HUDEP-2 (cell line): ENCODE measurements at regions not wholly inside any gene's neighbourhood (a gene's known extent, or its start where the extent isn't known, plus 50 kb on each side); places are given as distances from the start of the nearest gene placed in this dataset.
"Not testable (repeated sequence)": the region's sequence is repeated elsewhere in the genome, so short reads cannot be mapped to it uniquely, and the experiment has no call there.

Experiments
- DNase-seq, 76 experiments: peaks; one replicate each; lab custom pipeline; 2025; ENCODE audit not compliant: unreplicated experiment in 76 of 76; lab: John Stamatoyannopoulos, UW

DNA sequence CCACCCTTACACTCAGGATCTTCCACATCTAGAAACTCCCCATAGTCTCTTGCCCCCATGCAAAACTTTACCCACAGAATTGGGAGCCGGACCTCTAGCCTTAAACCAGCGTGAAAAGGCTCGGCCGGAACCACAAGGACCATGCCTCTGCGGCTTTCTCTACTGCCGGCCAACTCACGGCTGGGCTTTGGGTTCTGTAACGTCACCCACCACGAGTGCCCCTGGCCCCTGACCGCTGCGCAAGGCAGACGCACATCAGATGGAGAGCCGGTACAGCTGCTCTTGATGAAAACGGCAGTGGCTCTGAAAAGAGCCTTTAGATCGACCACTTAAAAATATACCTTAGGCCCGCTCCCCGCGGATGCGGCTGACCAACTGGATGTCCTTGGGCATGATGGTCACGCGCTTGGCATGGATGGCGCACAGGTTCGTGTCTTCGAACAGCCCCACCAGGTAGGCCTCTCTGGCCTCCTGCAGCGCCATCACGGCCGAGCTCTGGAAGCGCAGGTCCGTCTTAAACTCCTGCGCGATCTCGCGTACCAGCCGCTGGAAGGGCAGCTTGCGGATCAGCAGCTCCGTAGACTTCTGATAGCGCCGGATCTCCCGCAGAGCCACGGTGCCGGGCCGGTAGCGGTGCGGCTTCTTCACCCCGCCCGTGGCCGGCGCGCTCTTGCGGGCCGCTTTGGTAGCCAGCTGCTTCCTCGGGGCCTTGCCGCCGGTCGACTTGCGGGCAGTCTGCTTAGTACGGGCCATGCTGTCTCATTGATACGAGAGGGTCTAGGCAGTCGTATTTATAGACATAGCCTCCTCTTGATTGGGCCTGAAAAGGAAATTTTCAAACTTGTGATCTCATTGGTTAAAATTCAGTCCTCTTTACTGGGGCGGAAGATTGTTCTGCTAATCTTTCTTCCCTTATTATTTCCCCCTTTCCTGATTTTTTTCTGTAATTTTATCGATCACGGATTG is 66.3 kb downstream of the FAM72C start:
- not testable (repeated sequence) for DNase-seq

DNA sequence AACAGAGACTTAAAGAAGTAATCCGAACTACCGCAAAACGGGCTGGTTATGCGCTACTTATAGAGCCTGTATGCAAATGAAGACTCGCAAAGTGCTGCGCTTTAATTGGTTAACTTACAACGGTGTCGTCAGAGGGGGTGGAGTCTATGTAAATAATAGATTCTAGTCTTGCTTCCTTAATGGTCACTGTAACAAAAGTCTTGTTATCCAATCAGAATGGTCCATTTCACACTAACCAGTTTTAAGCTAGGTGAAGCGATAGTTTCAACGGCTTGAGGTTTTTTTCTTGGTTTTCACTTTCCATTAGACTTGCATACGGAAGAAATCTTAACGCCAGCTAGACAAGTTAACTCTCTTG is 67.2 kb downstream of the FAM72C start:
- not testable (repeated sequence) for DNase-seq

DNA sequence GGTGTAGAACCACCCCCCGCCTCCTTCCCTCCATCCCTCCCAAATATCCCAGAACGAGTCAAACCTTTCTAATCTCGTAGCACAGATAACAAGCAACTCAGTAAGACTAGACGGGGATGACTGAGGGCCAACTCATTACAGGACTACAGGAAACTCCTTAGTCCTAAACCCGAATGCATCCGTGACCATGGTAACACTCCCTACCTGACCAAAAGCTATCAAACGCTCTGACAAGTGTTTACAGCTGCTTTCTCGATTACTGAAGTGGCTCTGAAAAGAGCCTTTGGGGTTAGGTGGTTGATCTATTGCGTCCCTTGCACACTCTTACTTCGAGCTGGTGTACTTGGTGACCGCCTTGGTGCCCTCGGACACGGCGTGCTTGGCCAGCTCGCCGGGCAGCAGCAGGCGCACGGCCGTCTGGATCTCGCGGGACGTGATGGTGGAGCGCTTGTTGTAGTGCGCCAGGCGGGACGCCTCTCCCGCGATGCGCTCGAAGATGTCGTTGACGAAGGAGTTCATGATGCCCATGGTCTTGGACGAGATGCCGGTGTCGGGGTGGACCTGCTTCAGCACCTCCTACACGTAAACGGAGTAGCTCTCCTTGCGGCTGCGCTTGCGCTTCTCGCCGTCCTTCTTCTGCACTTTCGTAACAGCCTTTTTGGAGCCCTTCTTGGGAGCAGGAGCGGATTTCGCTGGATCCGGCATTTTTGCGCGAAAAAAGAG is 67.7 kb downstream of the FAM72C start:
- DNase-seq = not testable (repeated sequence)

DNA sequence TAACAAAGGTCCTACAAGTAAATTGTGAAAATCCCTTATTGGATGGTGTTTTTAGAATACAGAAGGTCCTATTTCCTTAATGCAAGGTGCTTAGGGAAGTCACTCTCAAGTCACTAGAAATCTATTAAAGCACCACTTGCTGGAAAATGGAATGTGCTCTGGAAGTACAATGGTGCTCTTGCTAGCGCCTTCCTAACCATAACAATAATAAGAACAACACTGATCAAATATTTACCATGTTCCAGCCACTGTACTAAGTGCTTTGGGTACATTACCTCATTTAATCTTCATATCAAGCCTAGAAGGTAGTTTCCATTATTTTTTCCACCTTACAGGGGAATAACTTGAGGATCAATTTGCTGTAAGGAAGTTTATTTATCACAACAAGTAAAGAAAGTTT is 75.4 kb downstream of the FAM72C start:
- not testable (repeated sequence) for DNase-seq

DNA sequence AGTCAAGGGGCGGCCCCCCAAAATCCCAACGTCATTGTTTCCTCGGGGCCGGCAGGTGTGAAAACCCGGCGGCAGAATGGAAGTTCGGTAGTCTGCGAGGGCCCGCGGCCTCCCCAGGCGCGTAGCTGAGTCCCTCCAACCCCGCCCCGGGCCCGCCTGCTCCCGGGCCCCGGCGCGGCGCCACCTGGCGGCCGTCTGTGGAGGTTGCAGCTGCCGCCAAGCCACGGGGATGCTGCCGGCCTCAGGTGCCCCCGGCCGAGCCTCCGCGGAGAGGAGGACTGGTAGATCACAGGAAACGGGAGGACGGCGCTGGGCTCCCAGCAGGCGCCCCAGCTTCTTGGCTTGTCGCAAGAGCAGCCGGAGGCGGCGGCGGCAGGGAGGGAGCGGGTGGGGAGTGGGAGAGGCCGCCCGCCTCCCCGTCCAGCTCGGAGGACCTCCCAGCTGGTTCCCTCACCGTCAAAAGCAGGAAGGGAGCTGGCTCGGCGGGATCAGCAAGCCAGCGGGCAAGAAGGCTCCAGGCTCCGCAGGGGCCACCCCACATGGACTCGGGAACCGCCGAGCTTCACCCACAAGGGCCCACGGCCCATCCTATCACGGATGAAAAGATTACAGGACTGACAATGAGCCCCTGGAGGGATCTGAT is 86.7 kb downstream of the FAM72C start:
- DNase-seq = peak in 42 of 76 experiments; percentile 1 to 58 (median 26)

DNA sequence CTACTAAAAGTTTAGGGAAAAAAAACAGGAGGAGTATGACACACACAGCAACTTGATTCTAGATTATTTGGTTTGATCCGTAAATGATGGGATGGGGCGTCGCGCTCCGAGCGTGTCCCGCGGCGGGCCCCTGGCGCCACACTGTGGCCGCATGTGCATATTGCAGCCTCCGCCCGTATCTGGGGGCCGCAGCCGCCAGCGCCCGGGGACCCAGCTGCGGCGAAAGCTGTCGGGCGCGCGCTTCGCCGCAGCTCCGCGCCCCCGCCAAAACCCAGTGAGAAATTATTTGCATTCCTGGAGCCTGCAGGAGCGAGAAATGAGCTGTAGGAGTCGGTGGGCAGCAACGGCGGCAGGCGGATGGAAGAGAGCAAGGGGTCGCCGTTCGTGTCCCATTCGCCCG is 87.3 kb downstream of the FAM72C start:
- DNase-seq = not testable (repeated sequence)

- DNase-seq = not testable (repeated sequence)
Observed at GRCh38 chr1:143879757-143880536, 91.8 kb downstream of the FAM72C start.

DNA sequence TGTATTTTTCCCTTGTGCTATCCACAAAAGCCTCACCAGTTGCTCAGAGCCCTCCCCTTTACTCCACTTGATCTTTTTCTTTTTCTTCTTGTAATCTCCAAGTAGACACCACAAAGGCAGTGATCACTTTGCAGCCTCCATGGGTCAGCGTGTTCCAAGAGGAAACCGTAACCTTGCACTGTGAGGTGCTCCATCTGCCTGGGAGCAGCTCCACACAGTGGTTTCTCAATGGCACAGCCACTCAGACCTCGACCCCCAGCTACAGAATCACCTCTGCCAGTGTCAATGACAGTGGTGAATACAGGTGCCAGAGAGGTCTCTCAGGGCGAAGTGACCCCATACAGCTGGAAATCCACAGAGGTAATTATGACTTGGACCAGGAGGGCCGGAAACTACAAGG is 95.8 kb downstream of the FAM72C start:
- not testable (repeated sequence) for DNase-seq

- not testable (repeated sequence) for DNase-seq
Observed at GRCh38 chr1:143874625-143875024, 97.2 kb downstream of the FAM72C start.

- DNase-seq = not testable (repeated sequence)
Observed at GRCh38 chr1:143873650-143874049, 98.1 kb downstream of the FAM72C start.

DNA sequence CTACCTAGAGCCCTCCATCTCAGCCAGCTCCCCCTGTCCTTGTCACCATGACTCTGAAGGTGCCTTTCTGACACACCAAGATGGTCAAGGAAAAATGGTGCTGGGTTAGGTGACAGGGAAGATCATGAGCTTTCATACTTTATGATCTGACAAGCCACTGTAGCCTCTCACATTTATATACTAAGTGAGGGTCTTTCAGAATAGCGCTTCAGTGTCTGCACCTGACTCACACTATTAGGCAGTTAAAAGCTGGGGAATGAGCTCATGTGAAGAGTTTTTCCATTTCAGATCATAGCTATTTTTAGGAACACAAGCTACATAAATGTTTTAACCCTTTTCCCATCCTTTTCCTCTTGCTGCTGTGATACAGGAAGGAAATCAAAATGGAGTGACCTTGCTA is 101.4 kb downstream of the FAM72C start:
- DNase-seq = not testable (repeated sequence)

DNA sequence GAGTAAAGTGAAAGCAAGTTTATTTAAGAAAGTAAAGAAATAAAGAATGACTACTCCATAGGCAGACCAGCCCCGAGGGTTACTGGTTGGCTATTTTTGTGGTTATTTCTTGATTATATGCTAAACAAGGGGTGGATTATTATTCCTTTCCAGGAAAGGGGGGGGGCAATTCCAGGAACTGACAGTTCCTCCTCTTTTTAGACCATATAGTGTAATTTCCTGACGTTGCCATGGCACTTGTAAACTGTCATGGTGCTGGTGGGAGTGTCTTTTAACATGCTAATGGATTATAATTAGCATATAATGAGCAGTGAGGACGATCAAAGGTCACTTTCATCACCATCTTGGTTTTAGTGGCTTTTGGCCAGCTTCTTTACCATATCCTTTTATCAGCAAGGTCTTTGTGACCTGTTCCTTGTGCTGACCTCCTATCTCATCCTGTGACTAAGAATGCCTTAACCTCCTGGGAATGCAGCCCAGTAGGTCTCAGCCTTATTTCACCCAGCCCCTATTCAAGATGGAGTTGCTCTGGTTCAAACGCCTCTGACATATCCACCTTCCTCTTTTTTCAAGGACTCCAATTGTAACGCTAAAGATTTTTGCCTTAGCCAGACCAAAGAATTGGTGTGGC is 104.1 kb downstream of the FAM72C start:
- not testable (repeated sequence) for DNase-seq

DNA sequence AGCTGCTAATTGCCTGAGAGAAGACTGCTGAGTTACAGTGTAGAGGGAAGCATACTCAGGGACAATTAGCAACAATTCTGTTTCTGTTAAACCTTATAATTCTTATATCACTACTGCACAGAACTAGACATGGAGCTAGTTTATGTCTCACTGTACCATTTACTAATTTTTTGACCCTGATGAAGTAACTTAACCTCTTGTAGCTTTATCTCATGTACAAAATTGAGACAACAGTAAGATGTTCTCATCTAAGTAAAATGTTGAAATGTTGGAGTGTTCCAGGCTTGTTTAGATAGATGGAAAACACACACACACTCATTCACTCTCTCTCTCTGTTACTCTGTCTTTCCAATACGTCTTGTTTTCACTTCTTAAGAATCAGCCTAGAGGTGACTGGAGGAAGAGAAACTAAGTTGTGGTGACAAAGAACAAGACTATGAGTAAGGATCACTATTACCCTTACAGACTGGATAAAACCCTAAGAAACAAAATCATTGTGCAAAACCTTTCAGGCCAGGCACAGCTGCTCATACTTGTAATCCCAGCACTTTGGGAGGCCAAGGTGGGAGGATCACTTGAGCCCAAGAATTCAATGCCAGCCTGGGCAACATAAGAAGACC is 107.8 kb downstream of the FAM72C start:
- DNase-seq = not testable (repeated sequence)

- DNase-seq = not testable (repeated sequence)
Observed at GRCh38 chr1:143862722-143863121, 109.1 kb downstream of the FAM72C start.

- not testable (repeated sequence) for DNase-seq
Observed at GRCh38 chr1:143861306-143861705, 110.5 kb downstream of the FAM72C start.

DNA sequence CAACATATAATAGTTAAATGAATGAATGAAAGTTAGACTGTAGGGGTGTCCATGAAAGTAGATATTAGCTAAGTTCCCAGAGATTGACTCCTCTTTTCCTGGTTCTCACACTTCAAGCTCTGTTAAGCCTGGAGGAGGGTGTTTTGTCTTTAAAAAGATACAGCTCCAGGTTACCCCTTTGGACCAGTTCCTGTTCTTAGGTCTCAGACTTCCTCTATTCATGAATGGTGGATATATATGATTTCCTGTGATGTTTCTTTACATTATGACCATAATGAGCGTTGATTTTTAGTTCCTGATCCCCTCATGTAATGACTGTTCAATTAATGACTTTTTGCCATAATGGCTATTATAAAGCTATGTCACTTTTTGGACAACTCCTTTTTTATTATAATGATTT is 115.9 kb downstream of the FAM72C start:
- DNase-seq = not testable (repeated sequence)

GRCh38 chr1:143854069-143854468 is 117.7 kb downstream of the FAM72C start:
- DNase-seq = not testable (repeated sequence)

DNA sequence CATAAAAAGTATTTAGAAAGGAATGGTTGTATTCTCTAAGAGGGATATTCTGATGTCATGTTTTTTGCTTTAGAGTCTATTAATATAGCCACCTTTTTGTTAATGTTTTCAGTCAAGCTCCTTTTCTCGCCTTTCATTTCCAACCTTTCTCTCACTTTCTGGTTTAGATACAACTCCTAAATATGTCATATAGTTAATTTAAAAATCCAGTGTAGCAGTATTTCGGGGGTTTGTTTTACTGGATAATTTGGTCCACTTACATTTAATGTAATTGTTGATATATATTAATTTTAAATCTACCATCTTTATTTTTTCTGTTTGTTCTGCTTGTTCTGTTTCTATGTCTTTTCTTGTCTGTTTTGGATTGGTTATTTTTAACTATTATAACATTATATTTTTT is 121.1 kb downstream of the FAM72C start:
- DNase-seq = not testable (repeated sequence)

- DNase-seq = not testable (repeated sequence)
Observed at GRCh38 chr1:143848859-143849258, 122.9 kb downstream of the FAM72C start.
